ENCODE measurements at regions not wholly inside any gene's neighbourhood (a gene's known extent, or its start where the extent isn't known, plus 50 kb on each side); places are given as distances from the start of the nearest gene placed in this dataset.

DNA sequence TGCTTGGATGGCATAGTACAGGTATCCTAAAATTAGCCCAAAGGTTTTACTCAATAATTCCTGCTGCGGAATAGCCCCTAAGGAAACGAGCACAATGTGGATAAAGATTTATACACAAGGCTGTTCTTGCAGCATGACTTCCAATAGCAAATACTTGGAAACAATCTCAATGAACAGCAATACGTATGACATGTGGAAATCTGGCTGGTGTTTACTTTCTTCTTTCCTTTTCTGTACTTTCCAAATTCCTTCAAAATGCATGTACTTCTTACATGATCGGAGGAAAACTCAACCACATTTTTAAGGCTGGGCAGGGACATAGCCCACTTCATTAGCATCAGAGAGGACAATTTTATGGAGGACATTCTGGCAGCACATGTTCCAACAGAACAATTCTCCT, 86.6 kb downstream of the C16orf95 start:
- Histone ChIP-seq H3K4me3 (ENCODE audit: low read depth in 1 of 5, low read length in 5 of 5) (no peak overlapping the region), H3K4me1 (ENCODE audit: control insufficient read depth in 5 of 5, insufficient read depth in 5 of 5, low read length in 5 of 5) (peaks cover 0 to 5% (median 0%) of the 10 kb centered on the region in 5 donors), H3K9ac (ENCODE audit: low read length in 5 of 5) (no peak overlapping the region), H3K27ac (ENCODE audit: low read depth, low read length) (no peak overlapping the region), H3K27me3 (ENCODE audit: control insufficient read depth in 5 of 5, insufficient read depth in 4 of 5, low read length in 5 of 5) (peaks cover 0 to 9% (median 5%) of the 10 kb centered on the region in 5 donors), H3K9me3 (ENCODE audit: control insufficient read depth in 5 of 5, low read length in 5 of 5) (peaks cover 8 to 17% (median 10%) of the 10 kb centered on the region in 5 donors), H3K36me3 (ENCODE audit: control insufficient read depth in 5 of 5, insufficient read depth in 5 of 5, low read length in 5 of 5) (no peaks in the 10 kb centered on the region)

DNA sequence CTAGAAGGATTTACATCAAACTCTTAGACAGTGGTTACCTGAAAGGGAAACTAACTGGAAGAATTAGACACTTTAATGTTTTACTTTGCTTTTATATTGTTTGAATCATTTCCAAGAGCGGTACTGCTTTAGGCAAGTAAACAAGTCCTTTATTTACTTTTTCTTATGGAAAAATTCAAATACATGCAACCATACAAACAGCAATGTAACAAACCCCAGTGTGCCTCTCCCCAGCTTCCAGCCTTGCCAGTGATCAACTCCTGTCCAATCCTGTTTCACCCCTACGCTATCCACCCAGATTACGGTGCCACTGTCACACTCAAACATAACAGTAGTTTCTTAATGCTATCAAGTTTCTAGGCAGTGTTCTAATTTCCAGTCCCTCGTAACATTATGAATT, 85.9 kb downstream of the C16orf95 start:
- H3K27ac ChIP-seq (ENCODE audit: low read depth, low read length) = no peak overlapping the region
- peaks cover 8 to 17% (median 10%) of the 10 kb centered on the region in 5 donors for H3K9me3 ChIP-seq (ENCODE audit: control insufficient read depth in 5 of 5, low read length in 5 of 5)
- H3K4me3 ChIP-seq (ENCODE audit: low read depth in 1 of 5, low read length in 5 of 5) = no peak overlapping the region
- H3K36me3 ChIP-seq (ENCODE audit: control insufficient read depth in 5 of 5, insufficient read depth in 5 of 5, low read length in 5 of 5) = no peaks in the 10 kb centered on the region
- H3K4me1 ChIP-seq (ENCODE audit: control insufficient read depth in 5 of 5, insufficient read depth in 5 of 5, low read length in 5 of 5) = peaks cover 0 to 5% (median 0%) of the 10 kb centered on the region in 5 donors
- no peak overlapping the region for H3K9ac ChIP-seq (ENCODE audit: low read length in 5 of 5)
- H3K27me3 ChIP-seq (ENCODE audit: control insufficient read depth in 5 of 5, insufficient read depth in 4 of 5, low read length in 5 of 5) = peaks cover 0 to 14% (median 5%) of the 10 kb centered on the region in 5 donors

DNA sequence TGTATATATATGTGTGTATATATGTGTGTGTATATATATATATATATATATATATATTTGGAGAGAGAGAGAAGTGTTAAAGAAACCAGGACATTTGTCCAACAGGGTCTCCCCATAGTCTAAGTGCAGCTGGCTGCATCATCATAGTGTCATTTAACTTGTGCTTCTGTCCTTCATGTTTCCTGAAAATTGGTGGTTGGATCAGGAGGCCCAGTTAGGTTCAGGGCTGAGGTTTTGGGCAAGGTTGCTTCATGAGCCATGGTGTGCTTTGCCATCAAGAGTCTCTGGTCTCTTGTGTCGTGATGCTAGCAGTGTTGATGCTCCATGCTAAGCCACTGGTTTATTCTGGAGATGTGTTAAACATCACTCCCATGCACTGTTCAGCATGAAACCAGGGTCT, 85.3 kb downstream of the C16orf95 start:
- H3K9me3 ChIP-seq (ENCODE audit: control insufficient read depth in 5 of 5, low read length in 5 of 5) = peaks cover 8 to 17% (median 10%) of the 10 kb centered on the region in 5 donors
- no peak overlapping the region for H3K27ac ChIP-seq (ENCODE audit: low read depth, low read length)
- H3K27me3 ChIP-seq (ENCODE audit: control insufficient read depth in 5 of 5, insufficient read depth in 4 of 5, low read length in 5 of 5) = peaks cover 5 to 20% (median 9%) of the 10 kb centered on the region in 5 donors
- no peaks in the 10 kb centered on the region for H3K36me3 ChIP-seq (ENCODE audit: control insufficient read depth in 5 of 5, insufficient read depth in 5 of 5, low read length in 5 of 5)
- H3K4me1 ChIP-seq (ENCODE audit: control insufficient read depth in 5 of 5, insufficient read depth in 5 of 5, low read length in 5 of 5) = peaks cover 0 to 5% (median 0%) of the 10 kb centered on the region in 5 donors
- H3K4me3 ChIP-seq (ENCODE audit: low read depth in 1 of 5, low read length in 5 of 5) = peak overlapping the region in 1 of 5 donors; percentile 46
- no peak overlapping the region for H3K9ac ChIP-seq (ENCODE audit: low read length in 5 of 5)

DNA sequence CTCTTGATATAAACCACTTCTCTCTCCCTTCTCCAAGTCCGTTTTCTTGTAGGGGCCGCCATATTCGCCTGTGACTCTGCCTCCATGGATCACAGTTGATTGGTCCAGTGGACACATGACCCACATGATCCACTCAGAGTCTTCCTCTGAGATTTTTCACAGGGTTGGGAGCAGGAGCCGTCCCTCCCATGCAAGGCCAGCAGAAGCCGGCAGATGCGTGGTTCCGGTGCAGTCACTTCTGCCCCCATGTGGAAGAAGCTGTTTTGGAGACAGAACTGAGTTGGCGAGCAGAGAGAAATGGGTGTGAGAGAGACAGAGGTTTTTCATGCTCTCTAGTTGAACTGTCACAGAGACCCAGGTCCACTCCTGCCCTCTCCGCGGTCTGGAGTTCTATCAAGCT, 83.3 kb downstream of the C16orf95 start:
- Histone ChIP-seq H3K27me3 (ENCODE audit: control insufficient read depth in 5 of 5, insufficient read depth in 4 of 5, low read length in 5 of 5) (peaks cover 5 to 20% (median 9%) of the 10 kb centered on the region in 5 donors), H3K4me1 (ENCODE audit: control insufficient read depth in 5 of 5, insufficient read depth in 5 of 5, low read length in 5 of 5) (no peaks in the 10 kb centered on the region), H3K36me3 (ENCODE audit: control insufficient read depth in 5 of 5, insufficient read depth in 5 of 5, low read length in 5 of 5) (no peaks in the 10 kb centered on the region), H3K27ac (ENCODE audit: low read depth, low read length) (no peak overlapping the region), H3K9me3 (ENCODE audit: control insufficient read depth in 5 of 5, low read length in 5 of 5) (peaks cover 8 to 17% (median 10%) of the 10 kb centered on the region in 5 donors), H3K4me3 (ENCODE audit: low read depth in 1 of 5, low read length in 5 of 5) (no peak overlapping the region), H3K9ac (ENCODE audit: low read length in 5 of 5) (no peak overlapping the region)

DNA sequence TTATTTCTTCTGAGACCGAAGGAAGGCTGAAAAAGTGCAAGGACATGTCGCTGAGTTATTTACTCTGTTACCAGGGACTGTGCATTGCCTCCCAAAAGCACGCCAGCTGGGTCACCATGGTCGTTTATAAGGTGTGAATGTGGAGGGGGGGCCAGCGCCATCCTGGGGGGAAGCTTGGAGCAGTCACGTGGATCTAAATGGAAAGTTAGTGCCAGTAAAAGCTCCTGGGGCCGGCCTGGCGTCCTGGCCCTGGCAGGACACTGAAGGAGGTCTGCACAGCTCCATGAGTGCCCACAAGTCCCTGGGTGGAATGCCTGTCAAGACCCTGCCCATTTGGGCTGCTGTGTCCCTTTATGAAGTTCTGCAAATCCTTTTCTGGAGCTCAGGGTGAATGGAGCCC, 82.6 kb downstream of the C16orf95 start:
- Histone ChIP-seq H3K36me3 (ENCODE audit: control insufficient read depth in 5 of 5, insufficient read depth in 5 of 5, low read length in 5 of 5) (no peaks in the 10 kb centered on the region), H3K9ac (ENCODE audit: low read length in 5 of 5) (no peak overlapping the region), H3K27ac (ENCODE audit: low read depth, low read length) (no peak overlapping the region), H3K27me3 (ENCODE audit: control insufficient read depth in 5 of 5, insufficient read depth in 4 of 5, low read length in 5 of 5) (peaks cover 5 to 17% (median 9%) of the 10 kb centered on the region in 5 donors), H3K4me3 (ENCODE audit: low read depth in 1 of 5, low read length in 5 of 5) (no peak overlapping the region), H3K9me3 (ENCODE audit: control insufficient read depth in 5 of 5, low read length in 5 of 5) (peaks cover 8 to 17% (median 10%) of the 10 kb centered on the region in 5 donors), H3K4me1 (ENCODE audit: control insufficient read depth in 5 of 5, insufficient read depth in 5 of 5, low read length in 5 of 5) (no peaks in the 10 kb centered on the region)

DNA sequence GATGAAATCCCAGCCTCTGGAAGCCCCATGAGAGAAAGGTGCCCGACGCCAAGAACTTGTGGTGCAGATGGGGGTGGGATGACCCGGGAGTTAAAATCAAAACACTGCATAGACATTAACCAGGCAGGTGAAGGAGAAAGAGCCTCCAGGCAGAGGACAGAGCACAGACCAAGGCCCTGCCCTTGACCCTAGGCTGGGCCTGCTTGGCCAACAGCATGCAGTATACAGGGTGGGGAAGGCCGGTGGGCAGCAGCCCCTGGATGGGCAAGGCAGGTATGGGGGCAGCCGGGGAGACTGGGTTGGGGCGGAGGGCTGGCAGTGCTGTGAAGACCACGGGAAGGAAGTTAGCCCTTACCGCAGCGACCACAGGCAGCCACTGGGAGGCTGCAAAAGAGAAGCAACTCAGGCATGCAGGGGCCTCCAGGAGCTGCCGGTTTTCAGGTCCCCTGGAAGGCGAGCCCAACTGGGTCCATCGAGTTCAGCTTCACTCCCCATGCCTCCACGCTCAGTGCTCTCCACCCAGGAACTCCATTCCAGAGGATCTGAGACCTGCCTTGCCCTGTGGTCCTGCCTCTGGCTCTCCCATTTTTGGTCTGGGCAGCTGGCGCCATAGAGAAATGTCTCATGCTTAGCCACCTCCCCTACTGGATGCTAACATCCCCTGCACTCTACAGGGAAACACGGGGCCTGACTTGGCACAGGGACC, 81.2 kb downstream of the C16orf95 start:
- peaks cover 5 to 17% (median 9%) of the 10 kb centered on the region in 5 donors for H3K27me3 ChIP-seq (ENCODE audit: control insufficient read depth in 5 of 5, insufficient read depth in 4 of 5, low read length in 5 of 5)
- H3K4me3 ChIP-seq (ENCODE audit: low read depth in 1 of 5, low read length in 5 of 5) = no peak overlapping the region
- no peak overlapping the region for H3K27ac ChIP-seq (ENCODE audit: low read depth, low read length)
- peaks cover 7 to 14% (median 9%) of the 10 kb centered on the region in 5 donors for H3K9me3 ChIP-seq (ENCODE audit: control insufficient read depth in 5 of 5, low read length in 5 of 5)
- no peaks in the 10 kb centered on the region for H3K4me1 ChIP-seq (ENCODE audit: control insufficient read depth in 5 of 5, insufficient read depth in 5 of 5, low read length in 5 of 5)
- no peaks in the 10 kb centered on the region for H3K36me3 ChIP-seq (ENCODE audit: control insufficient read depth in 5 of 5, insufficient read depth in 5 of 5, low read length in 5 of 5)
- H3K9ac ChIP-seq (ENCODE audit: low read length in 5 of 5) = no peak overlapping the region

DNA sequence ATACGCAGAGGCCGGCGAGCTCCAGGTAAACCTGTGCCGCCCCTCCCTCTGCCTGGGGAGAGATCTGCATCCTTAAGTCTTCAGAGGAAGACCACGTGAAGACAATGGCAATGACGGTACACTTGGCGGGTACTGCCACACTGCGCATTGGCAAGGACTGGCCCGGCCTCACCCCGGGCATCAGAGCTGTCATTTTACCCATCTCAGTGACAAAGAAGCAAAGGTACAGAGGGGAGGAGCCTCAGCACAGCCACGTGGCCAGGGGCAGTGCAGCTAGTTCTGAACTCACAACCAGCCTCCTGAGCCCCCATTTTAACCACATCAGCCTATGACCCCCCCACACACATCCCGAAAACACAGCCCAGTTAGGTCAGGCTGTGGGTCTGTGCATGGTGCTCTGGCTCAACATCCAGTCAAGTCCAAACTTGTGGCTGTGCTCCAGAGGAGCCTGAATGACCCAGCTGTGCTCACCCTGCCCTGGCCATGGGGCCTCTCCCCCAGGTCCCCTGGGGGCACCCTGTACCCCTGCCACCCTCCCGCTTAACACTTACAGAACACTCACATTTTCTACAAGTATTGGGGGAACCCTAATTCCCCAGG, 80.6 kb downstream of the C16orf95 start:
- Histone ChIP-seq H3K27me3 (ENCODE audit: control insufficient read depth in 5 of 5, insufficient read depth in 4 of 5, low read length in 5 of 5) (peaks cover 5 to 17% (median 9%) of the 10 kb centered on the region in 5 donors), H3K9me3 (ENCODE audit: control insufficient read depth in 5 of 5, low read length in 5 of 5) (peaks cover 7 to 11% (median 9%) of the 10 kb centered on the region in 5 donors), H3K27ac (ENCODE audit: low read depth, low read length) (no peak overlapping the region), H3K9ac (ENCODE audit: low read length in 5 of 5) (no peak overlapping the region), H3K4me3 (ENCODE audit: low read depth in 1 of 5, low read length in 5 of 5) (no peak overlapping the region), H3K36me3 (ENCODE audit: control insufficient read depth in 5 of 5, insufficient read depth in 5 of 5, low read length in 5 of 5) (no peaks in the 10 kb centered on the region), H3K4me1 (ENCODE audit: control insufficient read depth in 5 of 5, insufficient read depth in 5 of 5, low read length in 5 of 5) (no peaks in the 10 kb centered on the region)

DNA sequence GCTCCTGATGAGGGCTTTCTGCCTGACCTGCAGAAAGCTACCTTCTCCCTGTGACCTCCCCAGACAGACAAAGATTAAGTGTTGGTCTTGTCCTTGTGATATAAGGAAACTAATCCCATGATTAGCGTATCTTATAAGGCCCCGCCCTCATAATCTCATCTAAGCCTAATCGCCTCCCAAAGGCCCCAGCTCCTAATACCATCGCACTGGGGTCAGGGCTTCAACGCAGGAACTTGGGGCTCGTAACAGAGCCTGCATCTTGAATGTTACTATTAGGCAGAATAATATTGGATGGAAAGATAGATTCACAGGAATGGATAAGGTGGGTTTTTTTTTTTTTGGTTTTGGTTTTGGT, 78.9 kb downstream of the C16orf95 start:
- H3K9me3 ChIP-seq (ENCODE audit: control insufficient read depth in 5 of 5, low read length in 5 of 5) = no peaks in the 10 kb centered on the region

DNA sequence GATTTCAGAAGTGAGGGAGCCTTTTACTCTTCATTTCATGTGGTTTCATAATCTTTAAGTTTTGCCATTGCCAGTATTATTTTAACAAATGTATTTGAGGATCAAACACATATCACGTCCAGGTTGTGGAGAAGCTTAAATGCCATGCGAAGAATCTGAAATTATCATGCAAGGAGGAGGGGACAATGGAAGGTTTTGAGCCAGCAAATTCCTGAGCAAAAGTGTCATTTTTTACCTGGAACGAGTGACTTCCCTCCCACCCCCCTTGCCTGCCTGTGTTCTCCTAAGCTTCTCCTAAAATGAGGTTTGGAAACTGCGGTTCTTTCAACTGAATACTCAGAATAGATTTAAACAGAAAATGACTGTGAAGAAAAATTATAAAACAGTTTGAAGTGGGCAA, 77.6 kb downstream of the C16orf95 start:
- Histone ChIP-seq H3K27me3 (ENCODE audit: control insufficient read depth in 5 of 5, insufficient read depth in 4 of 5, low read length in 5 of 5) (peaks cover 5 to 17% (median 9%) of the 10 kb centered on the region in 5 donors), H3K9ac (ENCODE audit: low read length in 5 of 5) (no peak overlapping the region), H3K27ac (ENCODE audit: low read depth, low read length) (no peak overlapping the region), H3K9me3 (ENCODE audit: control insufficient read depth in 5 of 5, low read length in 5 of 5) (no peaks in the 10 kb centered on the region), H3K4me1 (ENCODE audit: control insufficient read depth in 5 of 5, insufficient read depth in 5 of 5, low read length in 5 of 5) (no peaks in the 10 kb centered on the region), H3K36me3 (ENCODE audit: control insufficient read depth in 5 of 5, insufficient read depth in 5 of 5, low read length in 5 of 5) (no peaks in the 10 kb centered on the region), H3K4me3 (ENCODE audit: low read depth in 1 of 5, low read length in 5 of 5) (no peak overlapping the region)

More for the DNA sequence above, 78.9 kb downstream of the C16orf95 start:
- Histone ChIP-seq H3K27me3 (ENCODE audit: control insufficient read depth in 5 of 5, insufficient read depth in 4 of 5, low read length in 5 of 5) (peaks cover 5 to 17% (median 9%) of the 10 kb centered on the region in 5 donors), H3K9ac (ENCODE audit: low read length in 5 of 5) (no peak overlapping the region), H3K4me1 (ENCODE audit: control insufficient read depth in 5 of 5, insufficient read depth in 5 of 5, low read length in 5 of 5) (no peaks in the 10 kb centered on the region), H3K27ac (ENCODE audit: low read depth, low read length) (no peak overlapping the region), H3K36me3 (ENCODE audit: control insufficient read depth in 5 of 5, insufficient read depth in 5 of 5, low read length in 5 of 5) (no peaks in the 10 kb centered on the region), H3K4me3 (ENCODE audit: low read depth in 1 of 5, low read length in 5 of 5) (no peak overlapping the region)
